ENCODE measurements at regions not wholly inside any gene's neighbourhood (a gene's known extent, or its start where the extent isn't known, plus 50 kb on each side); places are given as distances from the start of the nearest gene placed in this dataset.

DNA sequence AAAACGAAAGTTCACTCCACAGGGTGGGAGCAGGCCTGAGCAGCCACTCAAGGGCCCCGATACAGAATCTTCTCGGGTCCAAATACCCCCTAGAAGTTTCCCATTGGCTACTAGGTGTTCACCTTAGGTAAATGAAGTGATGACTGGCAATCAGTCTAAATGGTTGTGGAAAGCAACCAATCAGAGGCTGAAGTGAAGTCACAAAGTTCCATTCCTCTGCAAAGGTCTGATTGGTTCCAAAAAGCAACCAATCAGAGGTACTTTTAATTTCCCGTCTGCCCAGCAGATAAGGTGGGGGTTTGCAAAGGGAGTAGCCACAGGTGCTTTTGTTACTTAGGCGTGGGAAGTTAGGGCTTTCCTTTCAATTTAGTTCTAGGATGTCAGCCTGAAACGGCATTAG, 58.2 kb upstream of the NKAP start:
- Mint-ChIP-seq H3K27me3 (ENCODE audit: insufficient read depth, low read depth, poor library complexity) (peaks cover 62% of the 10 kb centered on the region), H3K36me3 (ENCODE audit: low read depth) (no peaks in the 10 kb centered on the region; the same call in 2 of the 3 replicates), H3K27ac (no peak overlapping the region), H3K4me1 (peaks cover 7% of the 10 kb centered on the region; the same call in 2 of the 3 replicates), H3K9me3 (peaks cover 4% of the 10 kb centered on the region; the same call in 2 of the 3 replicates), H3K4me3 (peak overlapping the region; percentile 75; the same call in 2 of the 3 replicates)
- Histone ChIP-seq H3K36me3 (ENCODE audit: insufficient read depth) (no peaks in the 10 kb centered on the region), H3K4me1 (ENCODE audit: insufficient read depth) (no peaks in the 10 kb centered on the region; the same call in 1 of the 2 replicates), H3K4me3 (peak overlapping the region; percentile 48), H3K79me2 (replicated peaks; ENCODE audit: insufficient read depth) (no peaks in the 10 kb centered on the region), H3K4me2 (no peak overlapping the region), H3K9me2 (ENCODE audit: insufficient read depth) (no peaks in the 10 kb centered on the region), H3F3A (replicated peaks; ENCODE audit: low read depth) (no peaks in the 10 kb centered on the region), H3K27me3 (ENCODE audit: insufficient read depth) (peaks cover 85% of the 10 kb centered on the region), H2AFZ (no peak overlapping the region), H3K27ac (ENCODE audit: low read depth) (no peak overlapping the region), H4K20me1 (replicated peaks; ENCODE audit: insufficient read depth) (0 out of 2 replicates have a peak, but pooled peaks cover 1% of the 10 kb centered on the region)
- peak; percentile 26 for ATAC-seq
- TF ChIP-seq, protein P1, sequence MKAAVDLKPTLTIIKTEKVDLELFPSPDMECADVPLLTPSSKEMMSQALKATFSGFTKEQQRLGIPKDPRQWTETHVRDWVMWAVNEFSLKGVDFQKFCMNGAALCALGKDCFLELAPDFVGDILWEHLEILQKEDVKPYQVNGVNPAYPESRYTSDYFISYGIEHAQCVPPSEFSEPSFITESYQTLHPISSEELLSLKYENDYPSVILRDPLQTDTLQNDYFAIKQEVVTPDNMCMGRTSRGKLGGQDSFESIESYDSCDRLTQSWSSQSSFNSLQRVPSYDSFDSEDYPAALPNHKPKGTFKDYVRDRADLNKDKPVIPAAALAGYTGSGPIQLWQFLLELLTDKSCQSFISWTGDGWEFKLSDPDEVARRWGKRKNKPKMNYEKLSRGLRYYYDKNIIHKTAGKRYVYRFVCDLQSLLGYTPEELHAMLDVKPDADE (IDR thresholded peaks at IDR 0.05): no peak
- no peak for TF ChIP-seq NANOG (IDR thresholded peaks at IDR 0.05; ENCODE audit: borderline replicate concordance)
- no peak for TF ChIP-seq EZH2phosphoT487 (IDR thresholded peaks at IDR 0.05; ENCODE audit: unreplicated experiment)
- TF ChIP-seq EZH2 (IDR thresholded peaks at IDR 0.05; ENCODE audit: low read depth, unreplicated experiment): no peak
- TF ChIP-seq, protein P2, sequence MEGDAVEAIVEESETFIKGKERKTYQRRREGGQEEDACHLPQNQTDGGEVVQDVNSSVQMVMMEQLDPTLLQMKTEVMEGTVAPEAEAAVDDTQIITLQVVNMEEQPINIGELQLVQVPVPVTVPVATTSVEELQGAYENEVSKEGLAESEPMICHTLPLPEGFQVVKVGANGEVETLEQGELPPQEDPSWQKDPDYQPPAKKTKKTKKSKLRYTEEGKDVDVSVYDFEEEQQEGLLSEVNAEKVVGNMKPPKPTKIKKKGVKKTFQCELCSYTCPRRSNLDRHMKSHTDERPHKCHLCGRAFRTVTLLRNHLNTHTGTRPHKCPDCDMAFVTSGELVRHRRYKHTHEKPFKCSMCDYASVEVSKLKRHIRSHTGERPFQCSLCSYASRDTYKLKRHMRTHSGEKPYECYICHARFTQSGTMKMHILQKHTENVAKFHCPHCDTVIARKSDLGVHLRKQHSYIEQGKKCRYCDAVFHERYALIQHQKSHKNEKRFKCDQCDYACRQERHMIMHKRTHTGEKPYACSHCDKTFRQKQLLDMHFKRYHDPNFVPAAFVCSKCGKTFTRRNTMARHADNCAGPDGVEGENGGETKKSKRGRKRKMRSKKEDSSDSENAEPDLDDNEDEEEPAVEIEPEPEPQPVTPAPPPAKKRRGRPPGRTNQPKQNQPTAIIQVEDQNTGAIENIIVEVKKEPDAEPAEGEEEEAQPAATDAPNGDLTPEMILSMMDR (conservative IDR thresholded peaks at IDR 0.05; ENCODE audit: low read depth in 2 of 2): no peak
- no peak for TF ChIP-seq ZNF331 (CRISPR knock-in tag; IDR thresholded peaks at IDR 0.05; ENCODE audit: low read depth)
- TF ChIP-seq, protein P3, sequence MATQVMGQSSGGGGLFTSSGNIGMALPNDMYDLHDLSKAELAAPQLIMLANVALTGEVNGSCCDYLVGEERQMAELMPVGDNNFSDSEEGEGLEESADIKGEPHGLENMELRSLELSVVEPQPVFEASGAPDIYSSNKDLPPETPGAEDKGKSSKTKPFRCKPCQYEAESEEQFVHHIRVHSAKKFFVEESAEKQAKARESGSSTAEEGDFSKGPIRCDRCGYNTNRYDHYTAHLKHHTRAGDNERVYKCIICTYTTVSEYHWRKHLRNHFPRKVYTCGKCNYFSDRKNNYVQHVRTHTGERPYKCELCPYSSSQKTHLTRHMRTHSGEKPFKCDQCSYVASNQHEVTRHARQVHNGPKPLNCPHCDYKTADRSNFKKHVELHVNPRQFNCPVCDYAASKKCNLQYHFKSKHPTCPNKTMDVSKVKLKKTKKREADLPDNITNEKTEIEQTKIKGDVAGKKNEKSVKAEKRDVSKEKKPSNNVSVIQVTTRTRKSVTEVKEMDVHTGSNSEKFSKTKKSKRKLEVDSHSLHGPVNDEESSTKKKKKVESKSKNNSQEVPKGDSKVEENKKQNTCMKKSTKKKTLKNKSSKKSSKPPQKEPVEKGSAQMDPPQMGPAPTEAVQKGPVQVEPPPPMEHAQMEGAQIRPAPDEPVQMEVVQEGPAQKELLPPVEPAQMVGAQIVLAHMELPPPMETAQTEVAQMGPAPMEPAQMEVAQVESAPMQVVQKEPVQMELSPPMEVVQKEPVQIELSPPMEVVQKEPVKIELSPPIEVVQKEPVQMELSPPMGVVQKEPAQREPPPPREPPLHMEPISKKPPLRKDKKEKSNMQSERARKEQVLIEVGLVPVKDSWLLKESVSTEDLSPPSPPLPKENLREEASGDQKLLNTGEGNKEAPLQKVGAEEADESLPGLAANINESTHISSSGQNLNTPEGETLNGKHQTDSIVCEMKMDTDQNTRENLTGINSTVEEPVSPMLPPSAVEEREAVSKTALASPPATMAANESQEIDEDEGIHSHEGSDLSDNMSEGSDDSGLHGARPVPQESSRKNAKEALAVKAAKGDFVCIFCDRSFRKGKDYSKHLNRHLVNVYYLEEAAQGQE (IDR thresholded peaks at IDR 0.05; ENCODE audit: unreplicated experiment): no peak
- no peak for TF ChIP-seq STAT1 (IDR thresholded peaks at IDR 0.05; ENCODE audit: unreplicated experiment)
- no peak for TF ChIP-seq CREB1 (CRISPR knock-in tag; IDR thresholded peaks at IDR 0.05; ENCODE audit: low read depth)
- TF ChIP-seq, protein P4, sequence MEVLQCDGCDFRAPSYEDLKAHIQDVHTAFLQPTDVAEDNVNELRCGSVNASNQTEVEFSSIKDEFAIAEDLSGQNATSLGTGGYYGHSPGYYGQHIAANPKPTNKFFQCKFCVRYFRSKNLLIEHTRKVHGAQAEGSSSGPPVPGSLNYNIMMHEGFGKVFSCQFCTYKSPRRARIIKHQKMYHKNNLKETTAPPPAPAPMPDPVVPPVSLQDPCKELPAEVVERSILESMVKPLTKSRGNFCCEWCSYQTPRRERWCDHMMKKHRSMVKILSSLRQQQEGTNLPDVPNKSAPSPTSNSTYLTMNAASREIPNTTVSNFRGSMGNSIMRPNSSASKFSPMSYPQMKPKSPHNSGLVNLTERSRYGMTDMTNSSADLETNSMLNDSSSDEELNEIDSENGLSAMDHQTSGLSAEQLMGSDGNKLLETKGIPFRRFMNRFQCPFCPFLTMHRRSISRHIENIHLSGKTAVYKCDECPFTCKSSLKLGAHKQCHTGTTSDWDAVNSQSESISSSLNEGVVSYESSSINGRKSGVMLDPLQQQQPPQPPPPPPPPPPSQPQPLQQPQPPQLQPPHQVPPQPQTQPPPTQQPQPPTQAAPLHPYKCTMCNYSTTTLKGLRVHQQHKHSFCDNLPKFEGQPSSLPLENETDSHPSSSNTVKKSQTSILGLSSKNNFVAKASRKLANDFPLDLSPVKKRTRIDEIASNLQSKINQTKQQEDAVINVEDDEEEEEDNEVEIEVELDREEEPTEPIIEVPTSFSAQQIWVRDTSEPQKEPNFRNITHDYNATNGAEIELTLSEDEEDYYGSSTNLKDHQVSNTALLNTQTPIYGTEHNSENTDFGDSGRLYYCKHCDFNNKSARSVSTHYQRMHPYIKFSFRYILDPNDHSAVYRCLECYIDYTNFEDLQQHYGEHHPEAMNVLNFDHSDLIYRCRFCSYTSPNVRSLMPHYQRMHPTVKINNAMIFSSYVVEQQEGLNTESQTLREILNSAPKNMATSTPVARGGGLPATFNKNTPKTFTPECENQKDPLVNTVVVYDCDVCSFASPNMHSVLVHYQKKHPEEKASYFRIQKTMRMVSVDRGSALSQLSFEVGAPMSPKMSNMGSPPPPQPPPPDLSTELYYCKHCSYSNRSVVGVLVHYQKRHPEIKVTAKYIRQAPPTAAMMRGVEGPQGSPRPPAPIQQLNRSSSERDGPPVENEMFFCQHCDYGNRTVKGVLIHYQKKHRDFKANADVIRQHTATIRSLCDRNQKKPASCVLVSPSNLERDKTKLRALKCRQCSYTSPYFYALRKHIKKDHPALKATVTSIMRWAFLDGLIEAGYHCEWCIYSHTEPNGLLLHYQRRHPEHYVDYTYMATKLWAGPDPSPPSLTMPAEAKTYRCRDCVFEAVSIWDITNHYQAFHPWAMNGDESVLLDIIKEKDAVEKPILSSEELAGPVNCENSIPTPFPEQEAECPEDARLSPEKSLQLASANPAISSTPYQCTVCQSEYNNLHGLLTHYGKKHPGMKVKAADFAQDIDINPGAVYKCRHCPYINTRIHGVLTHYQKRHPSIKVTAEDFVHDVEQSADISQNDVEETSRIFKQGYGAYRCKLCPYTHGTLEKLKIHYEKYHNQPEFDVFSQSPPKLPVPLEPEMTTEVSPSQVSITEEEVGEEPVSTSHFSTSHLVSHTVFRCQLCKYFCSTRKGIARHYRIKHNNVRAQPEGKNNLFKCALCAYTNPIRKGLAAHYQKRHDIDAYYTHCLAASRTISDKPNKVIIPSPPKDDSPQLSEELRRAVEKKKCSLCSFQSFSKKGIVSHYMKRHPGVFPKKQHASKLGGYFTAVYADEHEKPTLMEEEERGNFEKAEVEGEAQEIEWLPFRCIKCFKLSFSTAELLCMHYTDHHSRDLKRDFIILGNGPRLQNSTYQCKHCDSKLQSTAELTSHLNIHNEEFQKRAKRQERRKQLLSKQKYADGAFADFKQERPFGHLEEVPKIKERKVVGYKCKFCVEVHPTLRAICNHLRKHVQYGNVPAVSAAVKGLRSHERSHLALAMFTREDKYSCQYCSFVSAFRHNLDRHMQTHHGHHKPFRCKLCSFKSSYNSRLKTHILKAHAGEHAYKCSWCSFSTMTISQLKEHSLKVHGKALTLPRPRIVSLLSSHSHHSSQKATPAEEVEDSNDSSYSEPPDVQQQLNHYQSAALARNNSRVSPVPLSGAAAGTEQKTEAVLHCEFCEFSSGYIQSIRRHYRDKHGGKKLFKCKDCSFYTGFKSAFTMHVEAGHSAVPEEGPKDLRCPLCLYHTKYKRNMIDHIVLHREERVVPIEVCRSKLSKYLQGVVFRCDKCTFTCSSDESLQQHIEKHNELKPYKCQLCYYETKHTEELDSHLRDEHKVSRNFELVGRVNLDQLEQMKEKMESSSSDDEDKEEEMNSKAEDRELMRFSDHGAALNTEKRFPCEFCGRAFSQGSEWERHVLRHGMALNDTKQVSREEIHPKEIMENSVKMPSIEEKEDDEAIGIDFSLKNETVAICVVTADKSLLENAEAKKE (CRISPR knock-in tag; IDR thresholded peaks at IDR 0.05): no peak
- no peak for TF ChIP-seq POLR2AphosphoS5 (IDR thresholded peaks at IDR 0.05; ENCODE audit: low read depth)
- no peak for TF ChIP-seq ZNF114 (CRISPR knock-in tag; IDR thresholded peaks at IDR 0.05)
- no peak for TF ChIP-seq JUNB (IDR thresholded peaks at IDR 0.05; ENCODE audit: unreplicated experiment)
- DNase-seq (ENCODE audit: low spot score): peak; percentile 62
